HEK293 (cell line): ENCODE measurements at regions not wholly inside any gene's neighbourhood (a gene's known extent, or its start where the extent isn't known, plus 50 kb on each side); places are given as distances from the start of the nearest gene placed in this dataset.

Source experiments
- CTCF ChIA-PET: fragments of 350-600 bp; formaldehyde crosslinking; extraction: SDS; loops from one replicate; lab custom pipeline; 2021; ENCODE audit warnings: antibody characterized with exemption; lab: Yijun Ruan, JAX
- POLR2A ChIA-PET: fragments of 300-600 bp; formaldehyde crosslinking; extraction: SDS; loops from one replicate; lab custom pipeline; 2020; ENCODE audit warnings: antibody characterized with exemption, inconsistent platforms; lab: Yijun Ruan, JAX
- H3K27ac ChIP-seq: fragments of 200-500 bp; sonication (Bioruptor generic); 2 replicates; pipeline ENCODE4 v1.5.1; 2014; ENCODE audit warnings: low read depth, low read length, control low read depth, inconsistent platforms; ENCODE audit errors: extremely low read depth
- H3K36me3 ChIP-seq, 2 experiments: fragments of 200-500 bp in 1 of 2; sonication (Bioruptor generic) in 1 of 2; 1 replicate in 1 of 2; 2 replicates in 1 of 2; pipeline ENCODE4 v1.5.1; 2014 to 2017; ENCODE audit warnings: inconsistent platforms in 2 of 2, low read length in 2 of 2; ENCODE audit not compliant: control insufficient read depth in 2 of 2, insufficient read depth in 1 of 2
- H3K4me1 ChIP-seq: fragments of 200-500 bp; sonication (Bioruptor generic); 2 replicates; pipeline ENCODE4 v1.5.1; 2014; ENCODE audit warnings: mild to moderate bottlenecking, low read length, inconsistent platforms; ENCODE audit not compliant: control insufficient read depth, insufficient read depth
- H3K4me3 ChIP-seq: 2 replicates; pipeline ENCODE4 v1.5.1; 2011; ENCODE audit warnings: low read depth, mild to moderate bottlenecking, control low read depth, low read length, moderate library complexity
- H3K9me3 ChIP-seq: fragments of 200-500 bp; sonication (Bioruptor generic); 2 replicates; pipeline ENCODE4 v1.5.1; 2014; ENCODE audit warnings: low read depth, low read length, inconsistent platforms; ENCODE audit not compliant: control insufficient read depth, insufficient read depth
- ELK4 ChIP-seq: IDR thresholded peaks from 2 replicates; pipeline ENCODE4 v1.6.1; 2011; ENCODE audit warnings: mild to moderate bottlenecking, low read depth, low read length, borderline replicate concordance
- MEIS1 ChIP-seq: sonication (generic); formaldehyde crosslinking; IDR thresholded peaks from 2 replicates; pipeline ENCODE4 v1.8.1; 2022; ENCODE audit warnings: missing genetic modification reagents, mild to moderate bottlenecking, borderline replicate concordance
- RBAK ChIP-seq: fragments of 450-650 bp; formaldehyde crosslinking; IDR thresholded peaks from 2 replicates; pipeline ENCODE4 v1.5.1; 2016; ENCODE audit warnings: missing biosample characterization, missing genetic modification characterization
- ZEB2 ChIP-seq: fragments of 450-650 bp; formaldehyde crosslinking; IDR thresholded peaks from 2 replicates; pipeline ENCODE4 v1.5.1; 2016; ENCODE audit warnings: missing biosample characterization, missing genetic modification characterization
- ZFP69B ChIP-seq: fragments of 450-650 bp; formaldehyde crosslinking; IDR thresholded peaks from 2 replicates; pipeline ENCODE4 v1.5.1; 2016; ENCODE audit warnings: missing biosample characterization, missing genetic modification characterization
- ZIC2 ChIP-seq: fragments of 450-650 bp; formaldehyde crosslinking; IDR thresholded peaks from 2 replicates; pipeline ENCODE4 v1.5.1; 2016; ENCODE audit warnings: missing biosample characterization, missing genetic modification characterization
- ZNF148 ChIP-seq: fragments of 450-650 bp; formaldehyde crosslinking; IDR thresholded peaks from 2 replicates; pipeline ENCODE4 v1.5.0; 2017; ENCODE audit warnings: missing biosample characterization, missing genetic modification characterization, borderline replicate concordance
- ZNF157 ChIP-seq: fragments of 450-650 bp; formaldehyde crosslinking; IDR thresholded peaks from 2 replicates; pipeline ENCODE4 v1.5.1; 2016; ENCODE audit warnings: missing biosample characterization, missing genetic modification characterization
- ZNF280D ChIP-seq: fragments of 450-650 bp; formaldehyde crosslinking; IDR thresholded peaks from 2 replicates; pipeline ENCODE4 v1.5.1; 2016; ENCODE audit warnings: missing biosample characterization, missing genetic modification characterization
- ZNF514 ChIP-seq: fragments of 450-650 bp; formaldehyde crosslinking; IDR thresholded peaks from 2 replicates; pipeline ENCODE4 v1.5.1; 2016; ENCODE audit warnings: missing biosample characterization, missing genetic modification characterization
- ZNF639 ChIP-seq: fragments of 450-650 bp; formaldehyde crosslinking; IDR thresholded peaks from 2 replicates; pipeline ENCODE4 v1.5.1; 2016; ENCODE audit warnings: missing biosample characterization, missing genetic modification characterization
- ZNF707 ChIP-seq: fragments of 450-650 bp; formaldehyde crosslinking; IDR thresholded peaks from 2 replicates; pipeline ENCODE4 v1.5.1; 2016; ENCODE audit warnings: missing biosample characterization, missing genetic modification characterization
- ZNF843 ChIP-seq: fragments of 450-650 bp; formaldehyde crosslinking; IDR thresholded peaks from 2 replicates; pipeline ENCODE4 v1.5.1; 2016; ENCODE audit warnings: missing biosample characterization, missing genetic modification characterization
- ZSCAN23 ChIP-seq: fragments of 450-650 bp; formaldehyde crosslinking; IDR thresholded peaks from 2 replicates; pipeline ENCODE4 v1.5.1; 2016; ENCODE audit warnings: missing biosample characterization, missing genetic modification characterization
- TF ChIP-seq, protein P1 (sequence below): fragments of 450-650 bp; formaldehyde crosslinking; IDR thresholded peaks from 2 replicates; pipeline ENCODE4 v1.5.1; 2016; ENCODE audit warnings: missing biosample characterization, missing genetic modification characterization
- TF ChIP-seq, protein P2 (sequence below): fragments of 450-650 bp; formaldehyde crosslinking; IDR thresholded peaks from 2 replicates; pipeline ENCODE4 v1.5.1; 2016; ENCODE audit warnings: missing biosample characterization, missing genetic modification characterization

DNA sequence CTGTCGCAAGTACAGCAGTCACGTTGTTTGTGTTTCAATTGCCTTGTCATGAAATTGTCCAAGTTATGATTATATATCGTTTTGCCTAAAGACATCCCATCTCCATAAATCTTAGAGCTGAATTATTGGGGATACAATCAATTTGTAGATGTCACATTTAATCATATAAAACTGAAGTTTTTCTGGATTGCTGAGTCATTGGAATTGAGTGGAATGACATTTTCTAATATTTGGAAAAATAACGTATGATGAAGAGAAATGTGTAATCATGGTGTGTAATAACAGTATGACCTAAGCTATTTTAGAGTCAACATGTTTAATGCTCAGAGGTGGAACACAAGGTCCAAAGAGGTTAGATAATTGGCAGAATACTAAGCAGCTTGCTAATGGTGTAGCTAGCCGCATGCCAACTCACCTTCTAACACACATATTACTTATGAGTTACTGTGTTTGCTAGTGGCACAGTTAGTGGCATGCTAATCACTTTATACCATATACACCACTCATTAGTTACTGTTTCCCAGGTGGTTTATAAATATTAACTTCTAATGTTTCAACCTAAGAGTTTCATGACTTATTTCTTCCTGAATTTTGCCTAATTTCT lies 473.1 kb upstream of the GRAMD2B start:
- Histone ChIP-seq H3K4me1 (no peaks in the 10 kb centered on the region), H3K36me3 (no peaks in the 10 kb centered on the region), H3K27ac (no peak overlapping the region), H3K9me3 (no peaks in the 10 kb centered on the region; the same call in 1 of the 2 replicates), H3K4me3 (no peak overlapping the region)
- TF ChIP-seq ZFP69B (tag by site-specific recombination), result no peak
- TF ChIP-seq RBAK (tag by site-specific recombination), result no peak
- TF ChIP-seq, protein P1, sequence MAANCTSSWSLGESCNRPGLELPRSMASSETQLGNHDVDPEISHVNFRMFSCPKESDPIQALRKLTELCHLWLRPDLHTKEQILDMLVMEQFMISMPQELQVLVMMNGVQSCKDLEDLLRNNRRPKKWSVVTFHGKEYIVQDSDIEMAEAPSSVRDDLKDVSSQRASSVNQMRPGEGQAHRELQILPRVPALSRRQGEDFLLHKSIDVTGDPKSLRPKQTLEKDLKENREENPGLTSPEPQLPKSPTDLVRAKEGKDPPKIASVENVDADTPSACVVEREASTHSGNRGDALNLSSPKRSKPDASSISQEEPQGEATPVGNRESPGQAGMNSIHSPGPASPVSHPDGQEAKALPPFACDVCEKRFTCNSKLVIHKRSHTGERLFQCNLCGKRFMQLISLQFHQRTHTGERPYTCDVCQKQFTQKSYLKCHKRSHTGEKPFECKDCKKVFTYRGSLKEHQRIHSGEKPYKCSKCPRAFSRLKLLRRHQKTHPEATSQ, result no peak
- TF ChIP-seq ZNF707 (tag by site-specific recombination), result no peak
- ChIA-PET CTCF (no interaction called here), POLR2A (no interaction called here)

- TF ChIP-seq MEIS1 (CRISPR knock-in tag), result no peak
- TF ChIP-seq ZEB2 (tag by site-specific recombination), result no peak
- TF ChIP-seq ELK4, result no peak
- ChIA-PET CTCF (no interaction called here), POLR2A (no interaction called here)
- no peaks in the 10 kb centered on the region for H3K9me3 ChIP-seq
- H3K4me3 ChIP-seq, result no peak overlapping the region
- no peak overlapping the region for H3K27ac ChIP-seq
- no peaks in the 10 kb centered on the region for H3K36me3 ChIP-seq
- peaks cover 4% of the 10 kb centered on the region; the same call in 1 of the 2 replicates for H3K4me1 ChIP-seq
These were observed 462.1 kb upstream of the GRAMD2B start for GRCh38 chr5:125961150-125961549.

GRCh38 chr5:125965577-125965976 lies 457.6 kb upstream of the GRAMD2B start:
- no peak overlapping the region for H3K4me3 ChIP-seq
- H3K27ac ChIP-seq, result no peak overlapping the region
- no peaks in the 10 kb centered on the region for H3K36me3 ChIP-seq
- H3K9me3 ChIP-seq, result no peaks in the 10 kb centered on the region
- no peak for TF ChIP-seq ZNF843 (tag by site-specific recombination)
- TF ChIP-seq ZNF157 (tag by site-specific recombination), result no peak
- no peak for TF ChIP-seq ZNF280D
- TF ChIP-seq ZSCAN23 (tag by site-specific recombination), result no peak
- TF ChIP-seq, all 188 proteins: peak for 0
- POLR2A ChIA-PET, result interaction anchor here (0.6 kb wide), 1 partner anchor 1316 kb away, joined by 3 read pairs; no protein-coding TSS in a partner anchor
- CTCF ChIA-PET, result interaction anchor here (0.5 kb wide), 1 partner anchor 214 kb away, joined by 3 read pairs; no protein-coding TSS in a partner anchor
- H3K4me1 ChIP-seq, result peaks cover 5% of the 10 kb centered on the region

DNA sequence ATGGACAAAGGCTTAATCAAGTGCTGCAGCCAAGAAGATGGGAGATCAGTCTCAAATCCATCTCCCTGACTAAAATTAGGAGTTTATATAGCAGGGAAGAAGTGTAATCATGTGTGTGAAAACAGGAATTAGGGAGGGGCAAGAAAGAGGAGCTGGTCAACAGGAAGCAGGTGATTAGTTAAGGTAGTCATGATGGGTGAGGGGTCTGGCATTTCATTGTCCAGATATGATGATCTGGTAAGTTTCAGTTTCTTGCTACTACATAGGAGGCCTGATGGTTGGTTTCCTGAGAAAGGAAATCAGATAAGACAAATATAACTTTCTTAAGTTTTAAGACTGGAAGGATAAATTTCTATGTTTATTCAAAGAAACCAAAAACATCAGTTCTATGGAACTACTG lies 455.6 kb upstream of the GRAMD2B start:
- H3K27ac ChIP-seq, result no peak overlapping the region
- no peak overlapping the region for H3K4me3 ChIP-seq
- TF ChIP-seq ZIC2 (tag by site-specific recombination), result no peak
- no peak for TF ChIP-seq ZNF639 (tag by site-specific recombination)
- TF ChIP-seq, protein P2, sequence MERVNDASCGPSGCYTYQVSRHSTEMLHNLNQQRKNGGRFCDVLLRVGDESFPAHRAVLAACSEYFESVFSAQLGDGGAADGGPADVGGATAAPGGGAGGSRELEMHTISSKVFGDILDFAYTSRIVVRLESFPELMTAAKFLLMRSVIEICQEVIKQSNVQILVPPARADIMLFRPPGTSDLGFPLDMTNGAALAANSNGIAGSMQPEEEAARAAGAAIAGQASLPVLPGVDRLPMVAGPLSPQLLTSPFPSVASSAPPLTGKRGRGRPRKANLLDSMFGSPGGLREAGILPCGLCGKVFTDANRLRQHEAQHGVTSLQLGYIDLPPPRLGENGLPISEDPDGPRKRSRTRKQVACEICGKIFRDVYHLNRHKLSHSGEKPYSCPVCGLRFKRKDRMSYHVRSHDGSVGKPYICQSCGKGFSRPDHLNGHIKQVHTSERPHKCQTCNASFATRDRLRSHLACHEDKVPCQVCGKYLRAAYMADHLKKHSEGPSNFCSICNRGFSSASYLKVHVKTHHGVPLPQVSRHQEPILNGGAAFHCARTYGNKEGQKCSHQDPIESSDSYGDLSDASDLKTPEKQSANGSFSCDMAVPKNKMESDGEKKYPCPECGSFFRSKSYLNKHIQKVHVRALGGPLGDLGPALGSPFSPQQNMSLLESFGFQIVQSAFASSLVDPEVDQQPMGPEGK, result no peak
- no peak for TF ChIP-seq ZNF514 (tag by site-specific recombination)
- no peak for TF ChIP-seq ZNF148 (tag by site-specific recombination)

More for the DNA sequence above, 455.6 kb upstream of the GRAMD2B start:
- ChIA-PET POLR2A (no interaction called here), CTCF (no interaction called here)
- no peaks in the 10 kb centered on the region for H3K36me3 ChIP-seq
- H3K4me1 ChIP-seq, result peaks cover 8% of the 10 kb centered on the region
- H3K9me3 ChIP-seq, result no peaks in the 10 kb centered on the region
